Lower lobe of right lung (tissue), 2 donors: ENCODE measurements at regions not wholly inside any gene's neighbourhood (a gene's known extent, or its start where the extent isn't known, plus 50 kb on each side); places are given as distances from the start of the nearest gene placed in this dataset.

Source experiments
- ATAC-seq, 2 donors: fragments of 200-7000 bp; cut with Tn5 transposase; one replicate each; pipeline ENCODE4 v1.9.1; 2020 to 2022; ENCODE audit warnings: mild to moderate bottlenecking in 2 of 2, moderate library complexity in 2 of 2
- DNase-seq: peaks from one replicate; pipeline ENCODE4 v3.0.0-alpha.2; 2020
- H3K27ac ChIP-seq: fragments of 200-600 bp; one replicate; pipeline ENCODE4 v1.8.0; 2022
- H3K27me3 ChIP-seq: fragments of 200-600 bp; one replicate; pipeline ENCODE4 v1.8.0; 2022; ENCODE audit warnings: low read depth
- H3K36me3 ChIP-seq: fragments of 200-600 bp; one replicate; pipeline ENCODE4 v1.8.0; 2022; ENCODE audit warnings: mild to moderate bottlenecking
- H3K4me1 ChIP-seq: fragments of 200-600 bp; one replicate; pipeline ENCODE4 v1.8.0; 2022
- H3K4me3 ChIP-seq: fragments of 200-600 bp; one replicate; pipeline ENCODE4 v1.8.0; 2022; ENCODE audit warnings: mild to moderate bottlenecking
- H3K9me3 ChIP-seq: fragments of 200-600 bp; one replicate; pipeline ENCODE4 v1.8.0; 2022
- intact Hi-C: fragments of 100-400 bp; cut with DNase I; formaldehyde crosslinking; loops from one replicate; pipeline ENCODE4 v1.11.0; 2022
- TF ChIP-seq, protein P1 (sequence below): fragments of 200-600 bp; IDR thresholded peaks from one replicate; pipeline ENCODE4 v1.8.0; 2022; ENCODE audit warnings: antibody characterized with exemption, mild to moderate bottlenecking
- donor health status: DM: no; HTN: yes; CAD: no; lungs with severe emphysema.

GRCh38 chr9:25427898-25428297 lies 250.3 kb downstream of the TUSC1 start:
- DNase-seq, result no peak
- Histone ChIP-seq H3K9me3 (no peaks in the 10 kb centered on the region), H3K36me3 (no peaks in the 10 kb centered on the region), H3K27me3 (no peaks in the 10 kb centered on the region), H3K4me1 (no peaks in the 10 kb centered on the region), H3K4me3 (no peak overlapping the region), H3K27ac (no peak overlapping the region)
- TF ChIP-seq, protein P1, sequence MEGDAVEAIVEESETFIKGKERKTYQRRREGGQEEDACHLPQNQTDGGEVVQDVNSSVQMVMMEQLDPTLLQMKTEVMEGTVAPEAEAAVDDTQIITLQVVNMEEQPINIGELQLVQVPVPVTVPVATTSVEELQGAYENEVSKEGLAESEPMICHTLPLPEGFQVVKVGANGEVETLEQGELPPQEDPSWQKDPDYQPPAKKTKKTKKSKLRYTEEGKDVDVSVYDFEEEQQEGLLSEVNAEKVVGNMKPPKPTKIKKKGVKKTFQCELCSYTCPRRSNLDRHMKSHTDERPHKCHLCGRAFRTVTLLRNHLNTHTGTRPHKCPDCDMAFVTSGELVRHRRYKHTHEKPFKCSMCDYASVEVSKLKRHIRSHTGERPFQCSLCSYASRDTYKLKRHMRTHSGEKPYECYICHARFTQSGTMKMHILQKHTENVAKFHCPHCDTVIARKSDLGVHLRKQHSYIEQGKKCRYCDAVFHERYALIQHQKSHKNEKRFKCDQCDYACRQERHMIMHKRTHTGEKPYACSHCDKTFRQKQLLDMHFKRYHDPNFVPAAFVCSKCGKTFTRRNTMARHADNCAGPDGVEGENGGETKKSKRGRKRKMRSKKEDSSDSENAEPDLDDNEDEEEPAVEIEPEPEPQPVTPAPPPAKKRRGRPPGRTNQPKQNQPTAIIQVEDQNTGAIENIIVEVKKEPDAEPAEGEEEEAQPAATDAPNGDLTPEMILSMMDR, result no peak
- intact Hi-C loops, result no loop called here
- peak in 1 of 2 donors; percentile 13 for ATAC-seq

- H3K27me3 ChIP-seq, result no peaks in the 10 kb centered on the region
- H3K36me3 ChIP-seq, result no peaks in the 10 kb centered on the region
- H3K9me3 ChIP-seq, result no peaks in the 10 kb centered on the region
- no peak for DNase-seq
- peak in 1 of 2 donors; percentile 17 for ATAC-seq
- intact Hi-C loops, result no loop called here
- no peak overlapping the region for H3K4me3 ChIP-seq
- no peaks in the 10 kb centered on the region for H3K4me1 ChIP-seq
- TF ChIP-seq, protein P1, result no peak
- H3K27ac ChIP-seq, result no peak overlapping the region
Observed at GRCh38 chr9:25427290-25427689, 251.0 kb downstream of the TUSC1 start.

- no peak overlapping the region for H3K27ac ChIP-seq
- H3K4me3 ChIP-seq, result no peak overlapping the region
- DNase-seq (no peak), ATAC-seq (no peak)
- H3K36me3 ChIP-seq, result no peaks in the 10 kb centered on the region
- H3K4me1 ChIP-seq, result no peaks in the 10 kb centered on the region
- intact Hi-C loops, result no loop called here
- TF ChIP-seq, protein P1, result no peak
- H3K27me3 ChIP-seq, result no peaks in the 10 kb centered on the region
- no peaks in the 10 kb centered on the region for H3K9me3 ChIP-seq
Observed at GRCh38 chr9:25421560-25421959, 256.7 kb downstream of the TUSC1 start.

DNA sequence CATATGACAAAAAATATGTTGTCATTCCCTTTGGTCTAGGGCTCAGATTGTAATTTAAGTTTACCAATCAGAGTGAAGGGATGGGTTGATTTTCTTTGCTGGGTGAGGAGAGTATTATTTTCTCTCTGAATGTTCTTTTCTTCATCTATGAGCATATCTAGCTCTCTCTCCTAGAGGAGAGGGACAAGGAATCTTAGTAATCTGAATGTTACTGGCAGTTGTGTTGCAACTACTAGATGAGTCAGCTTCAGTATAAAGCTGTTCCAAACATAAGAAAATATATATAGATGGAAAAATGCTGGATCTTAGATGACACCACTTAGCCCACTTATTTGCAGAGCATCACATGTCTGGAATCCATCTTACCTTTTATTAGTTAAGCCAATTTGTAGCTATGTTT lies 259.3 kb downstream of the TUSC1 start:
- intact Hi-C loops, result no loop called here
- ATAC-seq, result no peak
- Histone ChIP-seq H3K27ac (no peak overlapping the region), H3K27me3 (no peaks in the 10 kb centered on the region), H3K4me1 (no peaks in the 10 kb centered on the region), H3K9me3 (no peaks in the 10 kb centered on the region), H3K36me3 (no peaks in the 10 kb centered on the region), H3K4me3 (no peak overlapping the region)
- DNase-seq, result no peak
- TF ChIP-seq, protein P1, result no peak

DNA sequence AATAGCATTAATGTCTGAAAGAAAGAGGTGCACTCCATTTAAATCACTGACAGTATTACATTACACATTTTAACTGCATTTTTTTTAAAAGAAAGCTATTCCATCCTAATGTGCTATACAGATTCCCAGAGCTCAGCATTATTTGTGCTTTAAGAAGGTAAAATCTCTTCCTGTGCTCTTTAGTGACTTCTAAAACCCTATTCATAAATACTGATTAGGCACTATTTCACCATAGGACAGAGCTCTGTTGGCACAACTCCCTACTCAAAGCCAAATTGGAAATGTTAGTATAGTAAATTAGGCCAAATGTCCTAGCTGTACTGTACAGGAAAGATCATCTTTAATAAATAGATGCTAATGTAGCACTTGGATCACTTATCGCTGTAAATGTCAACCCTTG lies 262.5 kb downstream of the TUSC1 start:
- Histone ChIP-seq H3K36me3 (no peaks in the 10 kb centered on the region), H3K9me3 (no peaks in the 10 kb centered on the region), H3K4me1 (no peaks in the 10 kb centered on the region), H3K27me3 (no peaks in the 10 kb centered on the region), H3K27ac (no peak overlapping the region), H3K4me3 (no peak overlapping the region)
- DNase-seq (no peak), ATAC-seq (no peak)
- intact Hi-C loops, result no loop called here
- TF ChIP-seq, protein P1, result no peak

DNA sequence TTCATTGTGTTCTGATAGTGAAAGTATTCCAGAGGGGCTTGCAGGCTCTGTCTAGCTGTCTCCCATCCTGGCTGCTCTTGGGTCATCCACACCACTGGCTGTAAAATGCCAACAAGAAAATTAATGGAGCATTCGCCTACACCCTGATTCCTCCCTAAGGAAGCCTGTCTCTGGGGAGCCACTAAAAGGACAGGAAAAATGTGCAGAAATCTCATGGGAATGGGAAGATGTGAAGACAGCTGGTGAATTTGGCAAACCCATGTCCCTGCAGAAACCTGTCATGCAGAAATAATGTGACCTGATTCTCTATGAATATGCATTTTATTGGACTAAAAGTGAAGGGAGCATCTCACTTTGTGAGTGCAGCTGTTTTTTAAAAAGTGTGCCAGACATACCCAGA lies 265.6 kb downstream of the TUSC1 start:
- H3K4me3 ChIP-seq, result no peak overlapping the region
- no peak overlapping the region for H3K27ac ChIP-seq
- TF ChIP-seq, protein P1, result no peak
- H3K9me3 ChIP-seq, result no peaks in the 10 kb centered on the region
- no peaks in the 10 kb centered on the region for H3K27me3 ChIP-seq
- DNase-seq, result no peak
- intact Hi-C loops, result no loop called here
- no peaks in the 10 kb centered on the region for H3K4me1 ChIP-seq
- ATAC-seq, result no peak
- no peaks in the 10 kb centered on the region for H3K36me3 ChIP-seq
